Right ventricle myocardium superior (tissue), 1 donor: ENCODE measurements at regions not wholly inside any gene's neighbourhood (a gene's known extent, or its start where the extent isn't known, plus 50 kb on each side); places are given as distances from the start of the nearest gene placed in this dataset.
"Not testable (repeated sequence)": the region's sequence is repeated elsewhere in the genome, so short reads cannot be mapped to it uniquely, and the experiment has no call there.

Experiments used
- ATAC-seq: fragments of 200-7000 bp; cut with Tn5 transposase; one replicate; pipeline ENCODE4 v1.9.1; 2020; ENCODE audit warnings: mild to moderate bottlenecking; ENCODE audit not compliant: poor library complexity
- DNase-seq: peaks from one replicate; pipeline ENCODE4 v3.0.0-alpha.2; 2020
- intact Hi-C: fragments of 100-400 bp; cut with DNase I; formaldehyde crosslinking; loops from one replicate; pipeline ENCODE4 v1.11.2; 2022
- donor health status: DM: no; HTN: yes; CAD: no; lungs with severe emphysema.

DNA sequence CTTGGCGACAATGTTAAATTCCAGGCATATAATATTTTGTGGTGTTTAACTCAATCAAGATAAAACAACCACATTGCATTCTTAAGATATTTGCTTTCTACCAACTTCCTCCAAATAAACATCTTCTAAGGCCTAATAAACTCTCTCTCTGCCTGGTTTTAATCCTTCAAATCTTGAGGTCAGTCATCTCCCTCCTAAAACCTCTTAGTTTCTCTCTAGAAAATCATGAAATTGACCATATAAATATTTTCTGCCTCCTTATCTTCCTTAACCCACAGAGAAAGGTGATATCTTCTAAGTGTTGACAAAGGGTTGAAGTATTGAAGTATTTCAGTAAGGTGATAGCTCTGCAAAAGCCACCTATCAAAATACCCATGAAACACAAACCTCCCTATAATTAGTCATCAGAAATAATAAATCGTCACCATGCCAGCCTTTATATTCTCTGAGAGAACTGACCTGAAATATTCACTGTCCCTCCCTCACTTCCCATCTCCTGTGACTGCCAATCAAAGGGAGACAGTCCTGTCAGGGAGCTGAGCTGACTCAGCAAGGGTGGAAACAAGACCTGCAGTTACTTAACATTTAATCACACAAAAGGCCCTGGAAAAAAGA, 1261.1 kb downstream of the ROBO1 start:
- DNase-seq = no peak
- ATAC-seq = no peak
- intact Hi-C loops = no loop called here

GRCh38 chr3:78507196-78507984, 1260.4 kb downstream of the ROBO1 start:
- intact Hi-C loops = no loop called here
- ATAC-seq (no peak), DNase-seq (no peak)

GRCh38 chr3:78511840-78512239, 1256.0 kb downstream of the ROBO1 start:
- intact Hi-C loops = no loop called here
- ATAC-seq (no peak), DNase-seq (no peak)

GRCh38 chr3:78512786-78513185, 1255.0 kb downstream of the ROBO1 start:
- intact Hi-C loops, ATAC-seq, DNase-seq: not testable (repeated sequence)

DNA sequence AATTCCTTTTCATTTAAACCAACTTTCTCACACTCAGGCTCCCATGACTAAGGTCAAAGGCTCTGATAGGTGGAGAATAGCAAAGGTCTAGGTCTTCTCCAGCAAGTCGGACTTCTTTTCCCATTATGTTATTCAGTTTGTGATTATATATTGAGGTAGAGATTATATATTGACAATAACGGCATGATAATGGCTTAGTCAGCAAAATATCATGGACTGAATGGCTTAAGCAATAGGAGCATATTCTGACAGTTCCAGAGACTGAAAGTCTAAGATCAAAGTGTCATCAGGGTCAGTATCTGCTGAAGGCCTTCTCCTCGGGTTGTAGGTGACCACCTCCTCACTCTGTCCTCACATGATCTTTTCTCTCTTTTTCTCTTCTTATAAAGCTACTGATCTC, 1251.4 kb downstream of the ROBO1 start:
- no peak for DNase-seq
- intact Hi-C loops = no loop called here

DNA sequence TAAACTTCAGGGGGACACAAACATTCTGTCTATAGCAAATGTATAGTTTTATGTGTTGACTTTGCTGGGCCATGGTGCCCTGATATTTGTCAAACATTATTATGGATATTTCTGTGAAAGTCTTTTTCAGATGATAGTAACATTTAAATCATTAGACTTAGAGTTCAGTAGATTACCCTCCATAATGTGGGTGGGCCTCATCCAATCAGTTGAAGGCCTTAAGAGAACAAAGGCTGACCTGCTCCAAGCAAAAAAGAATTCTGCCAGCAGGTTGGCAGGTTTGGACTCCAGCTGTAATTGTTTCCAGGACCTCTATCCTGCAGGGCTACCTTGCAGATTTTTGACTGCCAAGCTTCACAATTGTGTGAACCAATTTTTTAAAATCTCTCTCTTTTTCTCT, 1250.9 kb downstream of the ROBO1 start:
- intact Hi-C loops = no loop called here

More for the DNA sequence above, 1251.4 kb downstream of the ROBO1 start:
- no peak for ATAC-seq

GRCh38 chr3:78517965-78518364, 1249.8 kb downstream of the ROBO1 start:
- no peak for ATAC-seq
- intact Hi-C loops = no loop called here
- no peak for DNase-seq

More for the DNA sequence above, 1250.9 kb downstream of the ROBO1 start:
- ATAC-seq (no peak), DNase-seq (no peak)

DNA sequence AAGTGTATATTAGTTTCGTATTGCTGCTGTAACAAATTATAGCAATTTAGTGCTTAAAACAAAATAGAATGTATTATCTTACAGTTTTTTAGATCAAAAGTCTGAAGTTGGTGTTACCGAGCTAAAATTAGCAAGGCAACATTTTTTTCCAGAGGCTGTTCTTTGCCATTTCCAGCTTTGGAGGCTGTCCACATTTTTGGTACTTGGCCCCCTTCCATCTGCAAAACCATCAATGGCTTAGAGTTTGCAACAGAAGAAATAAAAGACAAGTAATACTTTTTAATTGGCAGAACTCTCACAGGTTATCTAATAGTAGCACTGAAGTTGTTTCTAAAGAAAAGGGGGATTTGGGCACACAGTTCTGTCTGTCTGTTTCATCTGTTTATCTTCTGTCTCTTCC, 1248.5 kb downstream of the ROBO1 start:
- DNase-seq = no peak
- no peak for ATAC-seq
- intact Hi-C loops = no loop called here

GRCh38 chr3:78529601-78530000, 1238.2 kb downstream of the ROBO1 start:
- ATAC-seq (no peak), DNase-seq (no peak)
- intact Hi-C loops = no loop called here

DNA sequence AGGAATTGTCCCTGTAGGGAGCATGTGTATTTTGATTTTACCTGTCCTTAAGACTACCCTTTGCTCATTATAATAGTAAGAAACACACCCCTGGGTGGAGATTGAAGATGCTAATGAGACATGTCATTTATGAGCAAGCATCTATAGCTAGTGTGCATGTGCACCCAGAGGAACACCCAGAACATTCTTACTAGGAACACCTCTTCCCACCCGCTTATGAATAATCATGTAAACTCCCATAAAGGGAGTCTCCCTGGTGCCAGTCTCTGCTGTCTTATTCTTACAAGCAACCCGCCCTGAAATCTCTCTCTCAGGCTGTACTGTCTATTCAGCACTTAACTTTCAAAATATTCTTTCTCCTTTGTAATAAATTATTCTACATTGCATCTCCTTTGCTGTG, 1227.3 kb downstream of the ROBO1 start:
- ATAC-seq = no peak
- intact Hi-C loops = no loop called here
- no peak for DNase-seq

- intact Hi-C loops = no loop called here
- DNase-seq = no peak
- ATAC-seq = no peak
These were observed 1222.0 kb downstream of the ROBO1 start for GRCh38 chr3:78545827-78546226.
